NCI-H1694 treated with DMSO at 0.1 percent for 48 hours (cell line): ENCODE measurements at regions not wholly inside any gene's neighbourhood (a gene's known extent, or its start where the extent isn't known, plus 50 kb on each side); places are given as distances from the start of the nearest gene placed in this dataset.

ENCODE experiments used
- DNase-seq: peaks from one replicate; lab custom pipeline; 2025; lab: John Stamatoyannopoulos, UW

GRCh38 chr9:134487066-134487710 lies 154.4 kb upstream of the COL5A1 start:
- no peak for DNase-seq

- DNase-seq: no peak
These were observed 153.0 kb upstream of the COL5A1 start for GRCh38 chr9:134488331-134489280.

GRCh38 chr9:134489621-134490408 lies 151.8 kb upstream of the COL5A1 start:
- DNase-seq: no peak

DNA sequence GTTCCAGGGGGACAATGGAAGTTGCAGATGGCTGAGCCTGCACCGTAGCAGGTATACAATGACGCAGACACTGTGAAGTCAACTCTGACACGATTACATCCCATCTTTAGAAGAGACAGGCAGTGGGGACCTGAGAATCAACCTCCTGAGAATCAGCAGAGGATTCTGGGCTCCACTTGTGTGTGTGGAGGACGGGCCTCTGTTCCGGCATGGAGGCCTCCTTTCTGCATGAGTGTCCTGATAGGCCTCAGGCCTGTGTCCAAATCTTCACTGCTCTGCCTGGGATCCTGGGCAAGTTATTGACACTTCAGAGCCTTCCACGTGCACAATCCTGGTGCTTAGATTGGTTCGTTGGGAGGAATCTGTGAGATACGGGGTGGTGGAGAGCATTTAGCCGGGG lies 151.2 kb upstream of the COL5A1 start:
- no peak for DNase-seq

- DNase-seq: no peak
These were observed 150.3 kb upstream of the COL5A1 start for GRCh38 chr9:134491196-134491835.

DNA sequence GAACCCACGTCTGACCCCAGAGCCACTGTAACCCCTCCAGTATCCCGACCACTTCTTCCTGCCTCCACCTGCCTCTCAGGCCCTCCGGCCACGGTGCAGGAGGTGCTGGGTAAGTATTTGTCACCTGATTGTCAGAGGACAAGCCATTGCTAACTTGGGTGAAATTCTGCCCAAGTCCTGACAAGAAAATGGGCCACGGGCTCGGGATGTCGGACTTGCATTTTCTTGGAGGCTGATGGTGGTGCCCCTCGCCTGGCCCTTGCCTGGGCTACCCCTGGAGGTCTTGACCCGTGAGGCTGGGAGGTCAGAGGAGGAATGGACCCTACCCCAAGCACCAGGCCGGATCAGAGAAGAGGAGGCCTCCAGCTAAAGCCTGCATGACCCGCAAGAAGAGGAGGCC lies 149.7 kb upstream of the COL5A1 start:
- no peak for DNase-seq

GRCh38 chr9:134492281-134492691 lies 149.3 kb upstream of the COL5A1 start:
- DNase-seq: no peak

GRCh38 chr9:134492721-134493460 lies 148.7 kb upstream of the COL5A1 start:
- DNase-seq: no peak

GRCh38 chr9:134493461-134494272 lies 147.9 kb upstream of the COL5A1 start:
- DNase-seq: no peak

DNA sequence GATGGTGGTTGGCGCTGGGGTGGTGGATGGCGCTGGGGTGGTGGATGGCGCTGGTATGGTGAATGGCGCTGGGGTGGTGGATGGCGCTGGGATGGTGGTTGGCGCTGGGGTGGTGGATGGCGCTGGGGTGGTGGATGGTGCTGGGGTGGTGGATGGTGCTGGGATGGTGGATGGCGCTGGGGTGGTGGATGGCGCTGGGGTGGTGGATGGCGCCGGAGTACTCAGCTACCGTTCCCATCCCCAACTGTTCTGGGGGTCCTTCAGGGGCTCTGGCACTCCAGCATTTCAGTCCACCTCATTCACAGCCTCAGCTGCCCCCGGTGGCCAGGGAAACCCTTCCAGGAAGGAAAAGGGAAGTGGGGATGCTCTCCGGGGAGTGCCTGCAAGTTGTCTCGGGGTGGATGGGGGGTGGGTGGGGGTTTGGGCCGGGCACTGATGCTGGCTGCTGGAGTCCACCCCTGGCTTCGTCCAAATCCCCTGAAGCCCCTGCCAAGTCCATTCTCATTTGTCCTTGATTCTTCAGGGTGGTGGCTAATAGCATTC lies 147.3 kb upstream of the COL5A1 start:
- DNase-seq: no peak

DNA sequence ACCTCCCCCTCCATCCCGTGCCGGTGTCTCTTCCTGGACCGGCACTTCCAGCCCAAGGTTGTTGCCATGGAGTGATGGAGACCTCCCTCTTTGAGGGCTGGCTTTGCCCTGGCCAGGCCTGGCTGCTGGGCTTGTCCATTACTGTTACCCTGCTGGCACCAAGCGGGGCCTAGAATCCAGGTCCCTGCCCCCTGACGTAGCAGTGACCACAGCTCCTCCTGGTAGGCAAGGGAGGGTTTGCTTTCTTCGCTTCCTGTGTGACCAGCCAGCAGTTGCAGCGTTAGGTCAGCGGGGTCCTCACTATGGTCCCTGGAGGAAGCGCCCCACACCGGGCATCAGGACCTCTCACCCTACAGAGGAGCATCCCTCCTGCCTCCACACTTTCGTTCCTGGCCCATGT lies 146.7 kb upstream of the COL5A1 start:
- no peak for DNase-seq

- no peak for DNase-seq
These were observed 145.7 kb upstream of the COL5A1 start for GRCh38 chr9:134495881-134496412.

DNA sequence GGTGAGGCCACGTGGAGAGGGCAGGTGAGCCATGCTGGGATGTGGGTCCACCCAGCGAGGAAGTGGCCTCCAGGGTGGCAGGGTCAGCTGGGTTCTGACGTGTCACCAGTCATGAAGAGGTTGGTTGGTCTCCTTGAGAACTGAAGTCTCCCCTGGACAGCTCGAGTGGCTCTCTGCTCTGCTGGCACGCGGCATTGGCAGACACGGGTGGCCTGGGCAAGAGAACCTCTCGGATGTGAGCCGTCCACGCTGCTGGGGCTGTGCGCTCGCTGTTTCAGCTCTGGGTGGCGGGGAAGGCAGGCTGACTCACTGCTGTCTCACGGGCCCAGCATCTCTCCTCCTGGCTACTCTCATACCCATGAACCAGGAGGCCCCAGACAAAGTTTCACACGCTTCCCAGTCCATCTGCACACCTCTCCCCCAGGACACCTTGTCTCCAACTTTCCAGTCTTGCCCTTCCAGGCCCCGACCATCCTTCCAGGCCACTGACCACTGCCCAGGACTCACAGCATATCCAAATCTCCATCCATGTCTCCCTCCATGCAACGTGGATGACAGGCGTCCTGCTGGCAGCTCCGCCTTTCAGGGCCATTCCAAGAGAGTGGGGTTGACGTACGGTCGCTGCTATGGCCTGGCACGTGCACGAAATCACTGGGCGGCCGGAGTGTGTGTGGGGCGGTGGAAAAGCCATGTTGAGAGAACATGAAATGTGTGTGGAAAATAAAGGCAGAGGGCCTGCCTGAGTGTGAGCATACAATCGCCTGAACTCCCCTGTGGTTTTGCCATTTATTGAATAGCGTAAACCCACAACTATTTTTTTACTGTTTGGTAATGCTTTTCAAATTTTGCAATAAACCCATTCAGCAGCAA lies 145.0 kb upstream of the COL5A1 start:
- no peak for DNase-seq

- no peak for DNase-seq
These were observed 144.2 kb upstream of the COL5A1 start for GRCh38 chr9:134497283-134497860.

DNA sequence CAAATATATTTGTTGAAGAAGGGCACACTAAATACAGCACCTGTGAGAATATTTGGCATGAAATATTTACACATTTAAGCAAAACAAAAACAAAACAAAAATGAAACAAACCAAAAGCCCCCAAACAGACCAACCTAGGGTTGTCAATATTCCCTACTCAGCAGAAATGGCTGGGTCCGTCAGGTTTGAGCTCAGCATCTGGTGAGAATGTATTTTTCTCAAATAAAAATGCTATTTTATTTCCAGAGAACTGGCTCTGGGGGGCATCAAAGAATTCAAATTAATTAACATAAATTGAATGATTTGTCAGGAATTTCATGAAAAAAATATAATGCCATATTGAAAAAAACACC lies 142.8 kb upstream of the COL5A1 start:
- no peak for DNase-seq

DNA sequence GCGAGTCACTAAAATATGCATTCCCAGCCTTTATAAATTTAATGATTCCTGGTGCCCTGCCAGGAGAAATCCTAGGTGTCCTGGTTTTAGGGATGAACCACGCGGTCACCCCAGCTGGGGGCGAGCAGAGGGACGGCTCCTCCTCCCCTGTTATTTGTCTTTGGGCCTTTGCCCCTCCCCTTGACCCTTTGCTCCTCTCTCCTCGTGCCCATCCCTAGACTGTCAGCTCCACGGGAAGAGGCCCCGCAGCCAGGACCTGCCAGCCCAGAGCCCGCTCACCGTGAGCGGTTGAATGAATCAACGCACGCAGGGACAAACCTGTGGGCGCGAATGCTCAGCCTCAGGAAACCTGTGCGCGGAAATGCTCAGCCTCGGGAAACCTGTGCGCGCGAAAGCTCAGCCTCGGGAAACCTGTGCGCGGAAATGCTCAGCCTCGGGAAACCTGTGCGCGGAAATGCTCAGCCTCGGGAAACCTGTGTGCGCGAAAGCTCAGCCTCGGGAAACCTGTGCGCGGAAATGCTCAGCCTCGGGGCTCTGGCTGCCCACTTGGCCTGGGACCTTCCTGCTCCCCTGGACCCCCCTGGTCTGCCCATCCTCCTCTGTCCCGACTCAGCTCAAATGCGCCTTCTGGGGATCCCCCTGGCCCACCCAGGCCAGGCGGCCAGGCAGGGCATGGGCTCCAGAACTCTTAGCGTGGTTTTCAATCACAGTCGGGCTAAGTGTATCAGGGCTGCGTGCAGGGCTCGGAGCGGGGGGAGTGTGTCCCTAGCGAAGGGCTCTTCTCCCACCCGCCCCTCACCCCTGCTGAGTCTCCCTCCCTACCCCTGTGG lies 140.5 kb upstream of the COL5A1 start:
- no peak for DNase-seq

DNA sequence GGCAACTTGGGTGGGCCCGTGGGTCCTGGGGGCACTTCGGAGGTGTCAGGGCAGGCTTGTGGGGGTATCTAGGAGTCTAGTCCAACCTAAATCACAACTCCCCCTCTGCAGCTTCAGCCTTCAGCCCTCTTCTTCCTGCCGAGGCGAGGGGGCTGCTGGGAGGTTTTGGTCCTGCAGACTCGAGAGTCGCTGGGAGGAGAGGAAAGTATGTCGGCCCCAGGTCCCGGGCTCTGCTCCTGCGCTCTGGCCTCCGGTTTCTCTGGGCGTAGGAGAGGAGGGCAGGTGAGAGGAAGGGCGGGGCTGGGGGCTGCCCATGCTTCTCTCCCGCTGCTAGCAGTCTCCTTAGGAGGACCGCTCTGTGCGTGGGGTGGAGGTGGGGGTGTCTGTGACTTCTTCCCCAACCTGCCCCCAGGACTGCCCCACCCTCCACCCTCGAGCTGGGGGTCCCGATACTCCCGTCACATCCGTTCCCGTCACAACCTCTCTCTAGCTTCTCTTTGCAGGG lies 139.8 kb upstream of the COL5A1 start:
- DNase-seq: no peak
